Thyroid gland (tissue), 4 donors: ENCODE measurements at regions not wholly inside any gene's neighbourhood (a gene's known extent, or its start where the extent isn't known, plus 50 kb on each side); places are given as distances from the start of the nearest gene placed in this dataset.

Experiments used
- DNase-seq, 2 donors: peaks; one replicate each; pipeline ENCODE4 v3.0.0-alpha.2; 2019
- H3K27ac ChIP-seq, 3 donors: fragments of 200-600 bp; sonication (generic); 1 replicate in 2 of 3; 2 replicates in 1 of 3; pipeline ENCODE4 v1.5.1; 2016 to 2019; ENCODE audit warnings: mild to moderate bottlenecking in 1 of 3, moderate library complexity in 1 of 3
- H3K27me3 ChIP-seq: fragments of 200-600 bp; sonication (generic); one replicate; pipeline ENCODE4 v1.5.1; 2019
- H3K36me3 ChIP-seq, 2 donors: fragments of 200-600 bp; sonication (generic); one replicate each; pipeline ENCODE4 v1.5.1; 2016 to 2019
- H3K4me1 ChIP-seq, 2 donors: fragments of 200-600 bp; sonication (generic); one replicate each; pipeline ENCODE4 v1.5.1; 2017 to 2019
- H3K4me3 ChIP-seq, 3 donors: fragments of 200-600 bp; sonication (generic); replicated peaks in 1 of 3; 1 replicate in 2 of 3; 2 replicates in 1 of 3; pipeline ENCODE4 v1.5.1; 2016; ENCODE audit warnings: mild to moderate bottlenecking in 1 of 3
- H3K9me3 ChIP-seq: fragments of 200-600 bp; sonication (generic); one replicate; pipeline ENCODE4 v1.5.1; 2017
- CTCF ChIP-seq, 6 experiments: fragments of 200-600 bp in 3 of 6; fragments of 450-650 bp in 3 of 6; sonication (generic) in 3 of 6; IDR thresholded peaks; one replicate each; pipeline ENCODE4 v1.5.1; 2016 to 2019; ENCODE audit warnings: antibody characterized with exemption in 6 of 6, mild to moderate bottlenecking in 2 of 6, inconsistent platforms in 1 of 6, moderate library complexity in 1 of 6
- POLR2A ChIP-seq, 2 donors: fragments of 450-650 bp; IDR thresholded peaks; one replicate each; pipeline ENCODE4 v1.6.1; 2017; ENCODE audit warnings: antibody characterized with exemption in 2 of 2, mild to moderate bottlenecking in 2 of 2, moderate library complexity in 1 of 2
- WGBS, 2 donors: methylation state at CpG; one replicate each; pipeline ENCODE4 v1.1.5; 2017; 5-methylcytosine and 5-hydroxymethylcytosine counted together
- intact Hi-C: fragments of 100-400 bp; cut with DNase I; formaldehyde crosslinking; loops from one replicate; pipeline ENCODE4 v1.15.1; 2023

DNA sequence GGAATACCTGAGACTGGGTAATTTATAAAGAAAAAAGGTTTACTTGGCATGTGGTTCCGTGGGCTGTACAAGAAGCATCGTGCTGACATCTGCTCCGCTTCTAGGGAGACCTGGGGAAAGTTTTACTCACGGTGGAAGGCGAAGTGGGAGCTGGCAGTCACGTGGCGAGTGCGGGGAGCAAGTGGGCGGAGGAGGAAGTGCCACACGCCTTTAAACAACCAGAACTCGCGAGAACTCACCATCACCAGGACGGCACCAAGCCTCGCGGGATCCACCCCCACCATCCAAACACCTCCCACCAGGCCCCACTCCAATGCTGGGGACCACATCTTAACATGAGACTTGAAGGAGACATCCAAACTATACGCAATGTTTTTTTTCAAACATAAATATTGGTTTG is 406.2 kb upstream of the IRX4 start:
- WGBS, 2 donors = 84 to 88% methylated on average over 16 of the region's 16 CpGs
- no peaks in the 10 kb centered on the region for H3K27me3 ChIP-seq
- no peak for DNase-seq
- H3K27ac ChIP-seq = no peak overlapping the region
- TF ChIP-seq POLR2A (IDR thresholded peaks at IDR 0.05) (no peak), CTCF (IDR thresholded peaks at IDR 0.05) (no peak)
- no peaks in the 10 kb centered on the region for H3K36me3 ChIP-seq
- H3K4me3 ChIP-seq = no peak overlapping the region
- intact Hi-C loops = no loop called here
- no peaks in the 10 kb centered on the region for H3K9me3 ChIP-seq
- no peaks in the 10 kb centered on the region for H3K4me1 ChIP-seq

DNA sequence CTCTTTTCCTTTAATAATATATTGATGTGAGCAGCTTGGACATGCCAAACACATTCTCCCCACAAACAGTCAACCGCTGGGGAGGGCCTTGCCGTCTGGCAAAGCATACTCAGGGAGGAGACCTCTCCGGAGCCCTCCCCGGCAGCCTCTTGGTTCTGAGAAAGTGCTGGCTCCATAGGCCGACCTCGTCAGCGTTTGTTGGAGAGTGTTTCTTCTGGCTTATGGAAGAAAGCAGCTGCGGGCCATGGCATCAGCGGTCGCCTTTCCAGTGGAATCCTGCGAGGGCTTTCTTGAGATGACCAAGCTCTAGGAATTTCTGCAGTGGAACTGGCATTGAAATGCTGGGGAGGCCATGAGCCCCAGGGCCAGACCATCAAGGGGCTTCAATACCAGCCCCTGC is 405.7 kb upstream of the IRX4 start:
- H3K27me3 ChIP-seq = no peaks in the 10 kb centered on the region
- no peaks in the 10 kb centered on the region for H3K4me1 ChIP-seq
- no peak overlapping the region for H3K27ac ChIP-seq
- intact Hi-C loops = no loop called here
- no peaks in the 10 kb centered on the region for H3K9me3 ChIP-seq
- no peak for DNase-seq
- TF ChIP-seq POLR2A (IDR thresholded peaks at IDR 0.05) (no peak), CTCF (IDR thresholded peaks at IDR 0.05) (no peak)
- 91% methylated on average over 11 of the region's 11 CpGs for WGBS, 2 donors
- H3K36me3 ChIP-seq = no peaks in the 10 kb centered on the region
- H3K4me3 ChIP-seq = no peak overlapping the region

DNA sequence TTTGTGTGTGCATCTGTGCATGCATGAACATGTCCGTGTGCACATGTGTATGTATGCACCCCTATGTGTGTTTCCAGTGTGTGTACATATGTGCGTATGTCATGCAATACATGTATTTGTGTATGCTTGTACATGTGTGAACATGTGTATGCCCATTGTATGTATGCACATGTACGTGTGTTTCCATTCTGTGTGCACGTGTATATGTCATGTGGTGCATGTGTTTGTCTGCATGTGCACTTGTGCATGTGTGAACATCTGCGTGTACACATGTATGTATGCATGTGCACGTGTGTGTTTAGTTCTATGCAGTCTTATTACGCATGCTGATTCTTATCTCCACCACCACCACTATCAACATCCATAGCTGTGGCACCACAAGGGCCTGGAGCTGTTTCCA is 403.5 kb upstream of the IRX4 start:
- H3K27ac ChIP-seq = no peak overlapping the region
- no peaks in the 10 kb centered on the region for H3K4me1 ChIP-seq
- no peak overlapping the region for H3K4me3 ChIP-seq
- H3K9me3 ChIP-seq = no peaks in the 10 kb centered on the region
- H3K27me3 ChIP-seq = no peaks in the 10 kb centered on the region
- intact Hi-C loops = no loop called here
- no peak for DNase-seq
- no peaks in the 10 kb centered on the region for H3K36me3 ChIP-seq
- WGBS, 2 donors = 91 to 94% methylated on average over 7 of the region's 7 CpGs
- TF ChIP-seq POLR2A (IDR thresholded peaks at IDR 0.05) (no peak), CTCF (IDR thresholded peaks at IDR 0.05) (no peak)

- 86% methylated on average over 8 of the region's 8 CpGs for WGBS, 2 donors
- Histone ChIP-seq H3K9me3 (no peaks in the 10 kb centered on the region), H3K4me1 (no peaks in the 10 kb centered on the region), H3K36me3 (no peaks in the 10 kb centered on the region), H3K27ac (no peak overlapping the region), H3K27me3 (no peaks in the 10 kb centered on the region), H3K4me3 (no peak overlapping the region)
- TF ChIP-seq POLR2A (IDR thresholded peaks at IDR 0.05) (no peak), CTCF (IDR thresholded peaks at IDR 0.05) (no peak)
- intact Hi-C loops = no loop called here
- DNase-seq = no peak
These were observed 402.0 kb upstream of the IRX4 start for GRCh38 chr5:2284678-2285077.

DNA sequence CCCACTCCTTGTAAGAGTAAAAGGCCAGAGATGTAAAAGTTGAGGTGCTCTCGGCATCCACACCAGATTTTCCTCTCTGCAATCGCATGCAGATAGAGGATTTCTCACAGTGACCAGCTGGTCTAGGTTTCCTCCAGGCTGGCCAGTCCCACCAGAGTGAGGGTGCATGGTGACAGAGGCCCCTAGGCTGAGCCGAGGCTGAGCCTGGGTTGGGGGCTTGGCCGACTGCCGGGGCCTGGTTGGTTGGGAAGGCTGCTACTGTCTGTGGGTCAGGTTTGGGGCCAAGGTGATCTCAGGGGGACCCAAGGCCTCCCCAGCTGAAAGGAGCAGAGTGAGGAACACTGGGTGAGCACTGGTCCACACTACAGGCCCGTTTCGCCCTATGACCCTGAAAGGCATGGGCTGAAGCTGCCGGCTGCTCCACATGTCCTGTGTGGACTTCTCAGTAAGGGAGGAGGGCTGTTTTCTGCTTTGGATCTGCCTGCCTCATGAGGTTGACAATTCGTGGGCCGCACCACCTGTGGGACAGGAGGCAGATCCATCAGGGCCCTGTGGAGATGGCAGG is 400.8 kb upstream of the IRX4 start:
- no peak for DNase-seq
- intact Hi-C loops = no loop called here
- H3K27me3 ChIP-seq = no peaks in the 10 kb centered on the region
- no peaks in the 10 kb centered on the region for H3K9me3 ChIP-seq
- TF ChIP-seq CTCF (IDR thresholded peaks at IDR 0.05) = no peak
- no peak for TF ChIP-seq POLR2A (IDR thresholded peaks at IDR 0.05)
- H3K4me3 ChIP-seq = no peak overlapping the region
- 88 to 94% methylated on average over 5 to 7 of the region's 10 CpGs for WGBS, 2 donors
- H3K4me1 ChIP-seq = no peaks in the 10 kb centered on the region
- no peaks in the 10 kb centered on the region for H3K36me3 ChIP-seq
- no peak overlapping the region for H3K27ac ChIP-seq
